Epithelial cell of esophagus (primary cell): ENCODE measurements at regions not wholly inside any gene's neighbourhood (a gene's known extent, or its start where the extent isn't known, plus 50 kb on each side); places are given as distances from the start of the nearest gene placed in this dataset.
A peak's percentile ranks its signal among the peaks of the same experiment; 100 is the strongest.

ENCODE experiments used
- DNase-seq: peaks from one replicate; pipeline ENCODE4 v3.0.0; 2010; ENCODE audit warnings: low read depth
- H3K4me3 ChIP-seq: 2 replicates; pipeline ENCODE4 v1.5.1; 2011; ENCODE audit warnings: mild to moderate bottlenecking, low read length, control low read depth
- TF ChIP-seq, protein P1 (sequence below): IDR thresholded peaks from 2 replicates; pipeline ENCODE4 v1.5.1; 2011; ENCODE audit warnings: low read depth, mild to moderate bottlenecking, low read length, control low read depth, inconsistent platforms; ENCODE audit not compliant: insufficient read depth; ENCODE audit errors: missing control alignments

- no peak overlapping the region for H3K4me3 ChIP-seq
- TF ChIP-seq, protein P1, sequence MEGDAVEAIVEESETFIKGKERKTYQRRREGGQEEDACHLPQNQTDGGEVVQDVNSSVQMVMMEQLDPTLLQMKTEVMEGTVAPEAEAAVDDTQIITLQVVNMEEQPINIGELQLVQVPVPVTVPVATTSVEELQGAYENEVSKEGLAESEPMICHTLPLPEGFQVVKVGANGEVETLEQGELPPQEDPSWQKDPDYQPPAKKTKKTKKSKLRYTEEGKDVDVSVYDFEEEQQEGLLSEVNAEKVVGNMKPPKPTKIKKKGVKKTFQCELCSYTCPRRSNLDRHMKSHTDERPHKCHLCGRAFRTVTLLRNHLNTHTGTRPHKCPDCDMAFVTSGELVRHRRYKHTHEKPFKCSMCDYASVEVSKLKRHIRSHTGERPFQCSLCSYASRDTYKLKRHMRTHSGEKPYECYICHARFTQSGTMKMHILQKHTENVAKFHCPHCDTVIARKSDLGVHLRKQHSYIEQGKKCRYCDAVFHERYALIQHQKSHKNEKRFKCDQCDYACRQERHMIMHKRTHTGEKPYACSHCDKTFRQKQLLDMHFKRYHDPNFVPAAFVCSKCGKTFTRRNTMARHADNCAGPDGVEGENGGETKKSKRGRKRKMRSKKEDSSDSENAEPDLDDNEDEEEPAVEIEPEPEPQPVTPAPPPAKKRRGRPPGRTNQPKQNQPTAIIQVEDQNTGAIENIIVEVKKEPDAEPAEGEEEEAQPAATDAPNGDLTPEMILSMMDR = no peak
- no peak for DNase-seq
Observed at GRCh38 chr3:174749143-174749542, 110.0 kb upstream of the NAALADL2 start.

DNA sequence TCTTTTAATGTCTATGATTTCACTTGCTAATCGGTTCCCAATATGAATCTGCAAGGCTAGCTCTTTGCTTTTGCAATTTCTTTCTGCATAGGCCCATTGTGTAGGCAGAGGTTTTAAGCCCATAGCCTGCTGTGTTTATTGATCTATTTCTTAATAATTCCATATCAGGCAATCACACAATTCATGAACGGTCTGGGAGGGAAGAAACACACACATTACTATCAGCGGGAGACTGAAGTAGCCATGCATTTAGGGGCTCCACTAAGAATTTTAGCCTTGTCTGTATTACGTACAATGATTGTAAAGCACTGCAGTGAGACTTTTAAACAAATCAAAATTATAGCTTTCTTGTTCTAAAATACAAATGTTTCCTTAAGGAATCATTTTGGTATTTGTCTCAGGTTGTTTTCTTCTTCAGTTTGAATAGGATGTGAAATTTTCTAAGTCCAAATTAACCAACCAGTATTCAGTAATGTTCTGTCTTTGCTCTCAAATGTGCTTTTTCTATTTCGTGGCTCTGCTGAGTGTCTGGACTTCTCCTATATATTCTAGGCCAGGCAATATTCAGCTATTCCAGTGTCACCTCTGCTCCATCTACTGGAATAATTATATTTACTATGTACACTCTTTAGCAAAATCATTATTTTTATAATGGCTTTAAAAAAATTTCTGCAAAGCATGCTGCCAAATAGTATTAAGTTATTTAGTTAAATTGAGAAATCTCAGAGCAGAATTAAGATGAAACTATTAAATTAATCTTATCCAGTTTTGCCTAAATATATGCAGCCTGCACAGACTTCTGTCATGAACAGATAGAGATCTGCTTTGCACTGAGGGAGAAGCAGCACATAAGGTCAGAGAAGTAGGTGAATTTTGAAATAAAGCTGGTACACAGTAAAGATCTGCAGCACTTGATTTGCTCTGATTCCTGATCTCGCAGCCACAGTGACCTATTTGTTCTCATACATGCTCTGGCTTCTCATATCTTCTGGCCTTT is 103.0 kb upstream of the NAALADL2 start:
- no peak overlapping the region for H3K4me3 ChIP-seq
- TF ChIP-seq, protein P1 = no peak
- no peak for DNase-seq

- TF ChIP-seq, protein P1 = no peak
- DNase-seq = no peak
- no peak overlapping the region for H3K4me3 ChIP-seq
Observed at GRCh38 chr3:174758943-174759342, 100.2 kb upstream of the NAALADL2 start.

DNA sequence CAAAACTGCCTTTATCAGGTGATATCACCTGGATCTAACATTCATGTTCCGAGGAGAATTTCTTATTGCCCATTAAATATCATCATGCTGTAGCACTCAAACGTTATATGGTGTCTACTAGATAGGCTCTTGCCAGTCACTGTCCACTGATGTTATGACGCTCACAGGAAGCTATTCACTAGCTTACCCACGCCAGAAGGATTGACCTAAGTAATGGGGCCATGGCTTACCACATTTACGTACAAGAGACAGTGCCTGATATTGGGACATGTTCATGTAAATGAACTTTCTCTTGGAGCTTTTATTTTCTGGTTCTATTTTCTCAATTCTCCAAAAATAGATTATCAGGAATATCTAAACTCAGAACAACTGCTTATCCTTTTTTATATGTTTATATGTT is 91.7 kb upstream of the NAALADL2 start:
- no peak for DNase-seq
- TF ChIP-seq, protein P1 = no peak
- H3K4me3 ChIP-seq = no peak overlapping the region

GRCh38 chr3:174767853-174768382 is 91.2 kb upstream of the NAALADL2 start:
- TF ChIP-seq, protein P1 = no peak
- DNase-seq = peak; percentile 51
- H3K4me3 ChIP-seq = no peak overlapping the region

- DNase-seq = peak; percentile 46
- H3K4me3 ChIP-seq = no peak overlapping the region
- TF ChIP-seq, protein P1 = no peak
Observed at GRCh38 chr3:174769171-174769570, 90.0 kb upstream of the NAALADL2 start.
